ENCODE measurements at regions not wholly inside any gene's neighbourhood (a gene's known extent, or its start where the extent isn't known, plus 50 kb on each side); places are given as distances from the start of the nearest gene placed in this dataset.

DNA sequence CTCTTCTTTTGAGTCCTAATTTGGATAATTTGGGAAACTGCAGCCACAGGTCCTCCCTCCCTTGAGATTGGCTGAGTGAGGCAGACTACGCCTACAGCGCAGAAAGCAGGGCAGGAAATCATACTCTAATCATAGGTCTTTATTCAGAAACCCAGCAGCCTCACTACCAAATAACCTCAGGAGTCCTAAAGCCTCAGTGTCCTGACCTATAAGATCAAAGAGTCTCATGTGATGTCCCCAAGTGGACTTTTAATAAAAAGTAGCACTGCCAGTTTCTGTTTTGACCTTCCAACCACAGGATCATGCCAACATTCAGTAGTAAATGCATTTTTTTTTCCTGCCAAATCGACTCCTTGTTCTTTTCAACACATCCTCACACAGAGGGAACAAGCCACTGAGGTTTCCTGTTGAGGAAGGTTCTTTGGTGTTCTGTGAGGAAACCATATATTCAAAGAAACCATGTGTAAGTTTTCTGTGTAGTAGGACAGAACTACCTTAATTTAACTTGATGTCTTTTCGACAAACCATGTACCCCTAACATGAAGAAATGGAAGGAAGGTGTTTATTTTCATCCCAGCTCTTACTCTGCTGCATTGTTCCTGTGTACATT is 72.2 kb downstream of the VCPKMT start:
- TF ChIP-seq, protein P1, sequence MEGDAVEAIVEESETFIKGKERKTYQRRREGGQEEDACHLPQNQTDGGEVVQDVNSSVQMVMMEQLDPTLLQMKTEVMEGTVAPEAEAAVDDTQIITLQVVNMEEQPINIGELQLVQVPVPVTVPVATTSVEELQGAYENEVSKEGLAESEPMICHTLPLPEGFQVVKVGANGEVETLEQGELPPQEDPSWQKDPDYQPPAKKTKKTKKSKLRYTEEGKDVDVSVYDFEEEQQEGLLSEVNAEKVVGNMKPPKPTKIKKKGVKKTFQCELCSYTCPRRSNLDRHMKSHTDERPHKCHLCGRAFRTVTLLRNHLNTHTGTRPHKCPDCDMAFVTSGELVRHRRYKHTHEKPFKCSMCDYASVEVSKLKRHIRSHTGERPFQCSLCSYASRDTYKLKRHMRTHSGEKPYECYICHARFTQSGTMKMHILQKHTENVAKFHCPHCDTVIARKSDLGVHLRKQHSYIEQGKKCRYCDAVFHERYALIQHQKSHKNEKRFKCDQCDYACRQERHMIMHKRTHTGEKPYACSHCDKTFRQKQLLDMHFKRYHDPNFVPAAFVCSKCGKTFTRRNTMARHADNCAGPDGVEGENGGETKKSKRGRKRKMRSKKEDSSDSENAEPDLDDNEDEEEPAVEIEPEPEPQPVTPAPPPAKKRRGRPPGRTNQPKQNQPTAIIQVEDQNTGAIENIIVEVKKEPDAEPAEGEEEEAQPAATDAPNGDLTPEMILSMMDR (IDR thresholded peaks at IDR 0.05), result no peak
- TF ChIP-seq EZH2 (IDR thresholded peaks at IDR 0.05; ENCODE audit: borderline replicate concordance, insufficient read depth, low read depth, low read length, poor library complexity, severe bottlenecking), result no peak
